Fibroblast of lung (primary cell): ENCODE measurements at regions not wholly inside any gene's neighbourhood (a gene's known extent, or its start where the extent isn't known, plus 50 kb on each side); places are given as distances from the start of the nearest gene placed in this dataset.

Source experiments
- DNase-seq, 2 donors: peaks; one replicate each; pipeline versions ENCODE4 v3.0.0 to v3.0.0-alpha.2; 2010; ENCODE audit warnings: low read depth in 2 of 2
- H2AFZ ChIP-seq: 2 replicates; pipeline ENCODE4 v1.5.1; 2012; ENCODE audit warnings: low read length, control low read depth, inconsistent platforms
- H3K27ac ChIP-seq: 2 replicates; pipeline ENCODE4 v1.5.1; 2011; ENCODE audit warnings: low read length, control low read depth; ENCODE audit not compliant: insufficient read depth
- H3K27me3 ChIP-seq: 2 replicates; pipeline ENCODE4 v1.5.1; 2011; ENCODE audit warnings: mild to moderate bottlenecking, low read length; ENCODE audit not compliant: control insufficient read depth, insufficient read depth
- H3K36me3 ChIP-seq: 2 replicates; pipeline ENCODE4 v1.5.1; 2011; ENCODE audit warnings: low read length; ENCODE audit not compliant: control insufficient read depth, insufficient read depth
- H3K4me1 ChIP-seq: 2 replicates; pipeline ENCODE4 v1.5.1; 2011; ENCODE audit warnings: low read length; ENCODE audit not compliant: control insufficient read depth, insufficient read depth; ENCODE audit errors: extremely low read depth
- H3K4me2 ChIP-seq: 2 replicates; pipeline ENCODE4 v1.5.1; 2011; ENCODE audit warnings: low read length, control low read depth; ENCODE audit not compliant: insufficient read depth; ENCODE audit errors: extremely low read depth
- H3K4me3 ChIP-seq, 4 experiments: fragments of 200-600 bp in 1 of 4; sonication (generic) in 1 of 4; replicated peaks in 1 of 4; 2 replicates each; pipeline ENCODE4 v1.5.1; 2011 to 2016; ENCODE audit warnings: low read length in 4 of 4, low read depth in 3 of 4, mild to moderate bottlenecking in 3 of 4, control low read depth in 2 of 4, inconsistent platforms in 1 of 4, mixed read lengths in 1 of 4; ENCODE audit not compliant: insufficient read depth in 1 of 4; ENCODE audit errors: control extremely low read depth in 1 of 4
- H3K79me2 ChIP-seq: 2 replicates; pipeline ENCODE4 v1.5.1; 2012; ENCODE audit warnings: mild to moderate bottlenecking, low read length, inconsistent platforms; ENCODE audit not compliant: control insufficient read depth, insufficient read depth
- H3K9ac ChIP-seq: 2 replicates; pipeline ENCODE4 v1.5.1; 2011; ENCODE audit warnings: mild to moderate bottlenecking, low read length, control low read depth; ENCODE audit not compliant: insufficient read depth
- H3K9me3 ChIP-seq: 2 replicates; pipeline ENCODE4 v1.5.1; 2012; ENCODE audit warnings: low read depth, low read length; ENCODE audit not compliant: control insufficient read depth, insufficient read depth
- H4K20me1 ChIP-seq: 2 replicates; pipeline ENCODE4 v1.5.1; 2011; ENCODE audit warnings: low read length; ENCODE audit not compliant: control insufficient read depth, insufficient read depth; ENCODE audit errors: extremely low read depth
- EZH2 ChIP-seq: IDR thresholded peaks from 2 replicates; pipeline ENCODE4 v1.5.1; 2012; ENCODE audit warnings: low read length, control low read depth, mild to moderate bottlenecking; ENCODE audit errors: missing control alignments
- TF ChIP-seq, protein P1 (sequence below), 2 donors: IDR thresholded peaks in 1 of 2; conservative IDR thresholded peaks in 1 of 2; 1 replicate in 1 of 2; 2 replicates in 1 of 2; pipeline ENCODE4 v1.5.1; 2011 to 2012; ENCODE audit warnings: low read length in 2 of 2, control low read depth in 1 of 2, inconsistent platforms in 1 of 2, low read depth in 1 of 2, mild to moderate bottlenecking in 1 of 2

DNA sequence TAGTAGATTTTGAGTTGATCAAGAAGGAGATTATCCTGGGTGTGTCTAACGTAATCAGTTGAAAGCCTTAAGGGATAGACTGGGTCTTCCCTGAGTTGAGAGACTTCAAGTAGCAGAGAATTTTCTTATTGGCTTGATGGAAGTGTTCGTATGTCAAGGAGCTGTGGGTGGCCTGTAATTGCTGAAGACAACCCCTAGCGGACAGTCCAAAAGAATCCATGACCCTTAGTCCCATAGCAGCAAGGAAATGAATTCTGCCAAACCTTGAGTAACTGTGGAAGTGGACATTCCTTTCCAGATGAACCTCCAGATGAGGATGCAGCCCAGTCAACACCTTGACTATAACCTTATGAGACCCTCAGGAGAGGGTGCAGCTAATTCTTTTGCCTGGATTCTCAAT is 786.3 kb downstream of the SOCS6 start:
- no peaks in the 10 kb centered on the region for H3K27me3 ChIP-seq
- no peak overlapping the region for H3K4me2 ChIP-seq
- no peak overlapping the region for H3K27ac ChIP-seq
- no peaks in the 10 kb centered on the region for H3K4me1 ChIP-seq
- H3K79me2 ChIP-seq = no peaks in the 10 kb centered on the region
- no peak overlapping the region for H2AFZ ChIP-seq
- H3K9me3 ChIP-seq = no peaks in the 10 kb centered on the region
- H3K9ac ChIP-seq = no peak overlapping the region
- no peak overlapping the region for H3K4me3 ChIP-seq
- TF ChIP-seq, protein P1, sequence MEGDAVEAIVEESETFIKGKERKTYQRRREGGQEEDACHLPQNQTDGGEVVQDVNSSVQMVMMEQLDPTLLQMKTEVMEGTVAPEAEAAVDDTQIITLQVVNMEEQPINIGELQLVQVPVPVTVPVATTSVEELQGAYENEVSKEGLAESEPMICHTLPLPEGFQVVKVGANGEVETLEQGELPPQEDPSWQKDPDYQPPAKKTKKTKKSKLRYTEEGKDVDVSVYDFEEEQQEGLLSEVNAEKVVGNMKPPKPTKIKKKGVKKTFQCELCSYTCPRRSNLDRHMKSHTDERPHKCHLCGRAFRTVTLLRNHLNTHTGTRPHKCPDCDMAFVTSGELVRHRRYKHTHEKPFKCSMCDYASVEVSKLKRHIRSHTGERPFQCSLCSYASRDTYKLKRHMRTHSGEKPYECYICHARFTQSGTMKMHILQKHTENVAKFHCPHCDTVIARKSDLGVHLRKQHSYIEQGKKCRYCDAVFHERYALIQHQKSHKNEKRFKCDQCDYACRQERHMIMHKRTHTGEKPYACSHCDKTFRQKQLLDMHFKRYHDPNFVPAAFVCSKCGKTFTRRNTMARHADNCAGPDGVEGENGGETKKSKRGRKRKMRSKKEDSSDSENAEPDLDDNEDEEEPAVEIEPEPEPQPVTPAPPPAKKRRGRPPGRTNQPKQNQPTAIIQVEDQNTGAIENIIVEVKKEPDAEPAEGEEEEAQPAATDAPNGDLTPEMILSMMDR (conservative IDR thresholded peaks at IDR 0.05 in 1 of 2, IDR thresholded peaks at IDR 0.05 in 1 of 2; ENCODE audit: low read depth in 1 of 2, low read length in 2 of 2) = no peak
- no peak for TF ChIP-seq EZH2
- H3K36me3 ChIP-seq = no peaks in the 10 kb centered on the region
- DNase-seq = no peak
- H4K20me1 ChIP-seq = no peaks in the 10 kb centered on the region

DNA sequence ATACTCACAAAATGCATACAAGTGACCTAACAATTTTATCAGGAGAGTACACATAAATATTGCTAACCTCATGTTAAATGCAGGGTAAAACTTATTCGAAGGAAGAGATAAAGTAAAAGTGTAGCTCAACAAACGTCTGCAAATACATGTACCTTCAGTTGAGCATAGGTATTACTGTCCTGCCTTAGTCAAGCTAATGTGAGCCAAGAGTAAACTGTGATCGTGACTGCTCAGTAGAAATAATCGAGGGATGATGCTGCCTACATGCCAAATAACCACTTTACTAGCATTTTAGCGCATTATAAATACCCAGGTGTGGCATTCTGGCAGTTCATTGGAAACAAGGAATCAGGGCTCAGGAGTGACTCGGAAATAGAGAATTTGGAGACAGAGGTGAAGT is 779.5 kb downstream of the SOCS6 start:
- TF ChIP-seq EZH2 = no peak
- TF ChIP-seq, protein P1 (conservative IDR thresholded peaks at IDR 0.05 in 1 of 2, IDR thresholded peaks at IDR 0.05 in 1 of 2; ENCODE audit: low read depth in 1 of 2, low read length in 2 of 2) = no peak
- no peaks in the 10 kb centered on the region for H4K20me1 ChIP-seq
- no peaks in the 10 kb centered on the region for H3K36me3 ChIP-seq
- no peak overlapping the region for H3K4me2 ChIP-seq
- no peaks in the 10 kb centered on the region for H3K9me3 ChIP-seq
- no peak overlapping the region for H3K27ac ChIP-seq
- H3K4me3 ChIP-seq = no peak overlapping the region
- no peaks in the 10 kb centered on the region for H3K27me3 ChIP-seq
- H3K9ac ChIP-seq = no peak overlapping the region
- H3K4me1 ChIP-seq = no peaks in the 10 kb centered on the region
- no peak overlapping the region for H2AFZ ChIP-seq
- no peaks in the 10 kb centered on the region for H3K79me2 ChIP-seq
- DNase-seq = no peak

DNA sequence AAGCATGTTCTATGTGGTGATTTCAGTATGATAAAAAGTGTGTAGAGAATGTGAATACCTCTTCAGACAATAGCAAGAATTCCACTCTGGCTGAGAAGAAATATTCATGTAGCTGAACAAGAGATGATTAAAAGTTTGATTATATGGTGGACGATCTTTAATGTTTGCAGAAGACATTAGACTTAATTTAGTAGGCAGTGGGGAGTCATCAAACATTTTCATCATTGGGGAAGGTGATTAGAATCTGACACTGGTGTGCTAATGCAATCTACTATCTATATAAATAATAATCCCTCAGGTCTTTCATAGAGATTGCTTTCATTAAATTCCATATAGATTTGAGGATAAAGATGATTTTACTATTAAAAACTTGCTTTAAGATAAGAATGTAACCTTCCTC is 761.0 kb downstream of the SOCS6 start:
- Histone ChIP-seq H3K27me3 (no peaks in the 10 kb centered on the region), H3K36me3 (no peaks in the 10 kb centered on the region), H3K79me2 (no peaks in the 10 kb centered on the region), H3K4me3 (no peak overlapping the region), H3K27ac (no peak overlapping the region), H4K20me1 (no peaks in the 10 kb centered on the region), H3K4me1 (no peaks in the 10 kb centered on the region), H3K9ac (no peak overlapping the region), H3K4me2 (no peak overlapping the region), H3K9me3 (no peaks in the 10 kb centered on the region), H2AFZ (no peak overlapping the region)
- no peak for DNase-seq
- TF ChIP-seq, protein P1 (conservative IDR thresholded peaks at IDR 0.05 in 1 of 2, IDR thresholded peaks at IDR 0.05 in 1 of 2; ENCODE audit: low read depth in 1 of 2, low read length in 2 of 2) = no peak
- no peak for TF ChIP-seq EZH2
